ENCODE measurements at regions not wholly inside any gene's neighbourhood (a gene's known extent, or its start where the extent isn't known, plus 50 kb on each side); places are given as distances from the start of the nearest gene placed in this dataset.

DNA sequence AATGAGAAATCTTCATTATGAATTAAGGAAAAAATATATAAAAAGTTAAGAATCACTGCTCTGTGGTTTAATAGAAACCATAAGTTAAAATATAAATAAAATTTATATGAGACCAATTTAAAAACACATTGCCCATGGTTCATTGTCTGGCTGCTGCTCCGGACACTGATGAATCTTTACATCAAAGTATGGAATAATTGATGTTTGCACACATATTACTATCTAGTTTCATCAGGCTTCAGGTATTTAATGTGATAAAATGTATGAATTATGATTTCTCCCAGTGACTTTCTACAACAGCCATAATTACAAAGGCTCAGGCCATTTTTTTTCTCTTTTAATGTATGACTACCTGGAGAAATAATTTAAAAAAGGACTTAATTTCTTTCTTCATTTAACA lies 599.1 kb upstream of the PRMT6 start:
- TF ChIP-seq, protein P1, sequence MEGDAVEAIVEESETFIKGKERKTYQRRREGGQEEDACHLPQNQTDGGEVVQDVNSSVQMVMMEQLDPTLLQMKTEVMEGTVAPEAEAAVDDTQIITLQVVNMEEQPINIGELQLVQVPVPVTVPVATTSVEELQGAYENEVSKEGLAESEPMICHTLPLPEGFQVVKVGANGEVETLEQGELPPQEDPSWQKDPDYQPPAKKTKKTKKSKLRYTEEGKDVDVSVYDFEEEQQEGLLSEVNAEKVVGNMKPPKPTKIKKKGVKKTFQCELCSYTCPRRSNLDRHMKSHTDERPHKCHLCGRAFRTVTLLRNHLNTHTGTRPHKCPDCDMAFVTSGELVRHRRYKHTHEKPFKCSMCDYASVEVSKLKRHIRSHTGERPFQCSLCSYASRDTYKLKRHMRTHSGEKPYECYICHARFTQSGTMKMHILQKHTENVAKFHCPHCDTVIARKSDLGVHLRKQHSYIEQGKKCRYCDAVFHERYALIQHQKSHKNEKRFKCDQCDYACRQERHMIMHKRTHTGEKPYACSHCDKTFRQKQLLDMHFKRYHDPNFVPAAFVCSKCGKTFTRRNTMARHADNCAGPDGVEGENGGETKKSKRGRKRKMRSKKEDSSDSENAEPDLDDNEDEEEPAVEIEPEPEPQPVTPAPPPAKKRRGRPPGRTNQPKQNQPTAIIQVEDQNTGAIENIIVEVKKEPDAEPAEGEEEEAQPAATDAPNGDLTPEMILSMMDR (IDR thresholded peaks at IDR 0.05): no peak
- no peak for TF ChIP-seq POLR2A (IDR thresholded peaks at IDR 0.05)
